Endothelial cell of umbilical vein (primary cell): ENCODE measurements at regions not wholly inside any gene's neighbourhood (a gene's known extent, or its start where the extent isn't known, plus 50 kb on each side); places are given as distances from the start of the nearest gene placed in this dataset.

Experiments used
- CTCF ChIP-seq, 2 donors: IDR thresholded peaks; 1 replicate in 1 of 2; 2 replicates in 1 of 2; pipeline ENCODE4 v1.5.1; 2011; ENCODE audit warnings: low read length in 2 of 2, mild to moderate bottlenecking in 2 of 2, moderate library complexity in 2 of 2, control low read depth in 1 of 2, inconsistent platforms in 1 of 2, low read depth in 1 of 2; ENCODE audit not compliant: insufficient read depth in 1 of 2; ENCODE audit errors: extremely low read depth in 1 of 2
- EZH2 ChIP-seq: IDR thresholded peaks from 2 replicates; pipeline ENCODE4 v1.6.1; 2012; ENCODE audit warnings: borderline replicate concordance, low read depth, mild to moderate bottlenecking, moderate library complexity, low read length, inconsistent platforms; ENCODE audit not compliant: severe bottlenecking
- MAX ChIP-seq: IDR thresholded peaks from 2 replicates; pipeline ENCODE4 v1.6.1; 2011; ENCODE audit not compliant: insufficient read depth, insufficient read length
- POLR2A ChIP-seq: IDR thresholded peaks from 2 replicates; pipeline ENCODE4 v1.6.1; 2012; ENCODE audit warnings: low read depth, mild to moderate bottlenecking, control low read depth, low read length
- POLR2AphosphoS5 ChIP-seq: IDR thresholded peaks from 2 replicates; pipeline ENCODE4 v1.6.1; 2012; ENCODE audit warnings: low read depth, mild to moderate bottlenecking, control low read depth, low read length, moderate library complexity; ENCODE audit not compliant: insufficient read depth

- TF ChIP-seq CTCF (IDR thresholded peaks at IDR 0.05; ENCODE audit: extremely low read depth in 1 of 2, insufficient read depth in 1 of 2, low read depth in 1 of 2, low read length in 2 of 2) (peak; percentile 20 to 52), POLR2AphosphoS5 (no peak), POLR2A (no peak), EZH2 (no peak), MAX (no peak)
Measured at GRCh38 chr1:143698016-143698415, 273.8 kb downstream of the FAM72C start.
